Upper lobe of left lung (tissue), 4 donors: ENCODE measurements at regions not wholly inside any gene's neighbourhood (a gene's known extent, or its start where the extent isn't known, plus 50 kb on each side); places are given as distances from the start of the nearest gene placed in this dataset.

Source experiments
- EP300 ChIP-seq, 4 donors: sonication (generic); formaldehyde crosslinking; IDR thresholded peaks; one replicate each; pipeline ENCODE4 v1.5.1; 2017; ENCODE audit warnings: antibody characterized with exemption in 4 of 4, control low read depth in 2 of 4
- POLR2A ChIP-seq, 4 donors: fragments of 450-650 bp; IDR thresholded peaks; one replicate each; pipeline ENCODE4 v1.5.1; 2016 to 2017; ENCODE audit warnings: antibody characterized with exemption in 4 of 4, mild to moderate bottlenecking in 2 of 4
- TF ChIP-seq, protein P1 (sequence below), 6 experiments: fragments of 450-650 bp in 4 of 6; fragments of 200-600 bp in 2 of 6; sonication (generic) in 2 of 6; IDR thresholded peaks; one replicate each; pipeline ENCODE4 v1.5.1; 2016 to 2019; ENCODE audit warnings: antibody characterized with exemption in 6 of 6

DNA sequence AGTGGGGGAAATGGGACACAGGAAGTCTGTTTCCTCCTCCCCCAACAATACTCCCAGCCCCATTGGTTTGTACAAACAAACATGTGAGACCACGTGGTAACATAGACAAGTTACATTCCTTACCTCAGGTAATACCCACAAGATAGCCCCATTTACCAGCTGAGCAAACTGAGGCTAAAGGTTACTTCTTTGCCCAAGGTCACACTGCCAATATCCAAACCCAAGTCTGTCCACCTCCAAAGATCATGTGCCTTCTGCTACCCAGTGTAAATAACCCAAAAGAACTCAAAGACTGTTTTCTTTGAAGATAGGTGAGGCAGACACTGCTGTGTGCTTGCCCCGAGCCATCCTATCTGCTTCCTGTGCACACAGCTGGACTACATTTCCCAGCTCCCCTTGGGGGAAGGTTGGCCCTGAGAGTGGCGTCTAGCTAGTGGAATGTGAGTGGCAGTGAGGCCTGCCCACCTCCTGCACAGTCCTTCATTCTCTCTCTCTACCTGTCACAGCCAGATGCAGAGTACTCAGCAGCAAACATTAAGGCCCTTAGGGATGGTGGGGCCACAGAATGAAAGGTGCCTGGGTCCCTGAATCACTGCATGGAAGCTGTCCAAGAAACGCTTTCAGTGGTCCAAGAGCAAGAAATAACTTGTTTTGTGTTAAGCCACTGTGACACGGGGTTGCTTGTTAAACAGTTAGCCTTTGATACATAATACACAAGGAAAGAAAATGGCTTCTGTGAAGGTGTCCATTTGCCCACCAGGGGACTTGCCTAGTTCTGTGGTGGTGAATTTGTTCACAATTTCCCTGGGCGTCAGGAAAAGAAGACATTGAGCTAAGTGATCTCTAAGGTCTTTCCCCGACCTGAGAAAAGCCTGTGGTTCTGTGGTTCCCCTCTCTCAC is 257.7 kb upstream of the NFE2L3 start:
- TF ChIP-seq, protein P1, sequence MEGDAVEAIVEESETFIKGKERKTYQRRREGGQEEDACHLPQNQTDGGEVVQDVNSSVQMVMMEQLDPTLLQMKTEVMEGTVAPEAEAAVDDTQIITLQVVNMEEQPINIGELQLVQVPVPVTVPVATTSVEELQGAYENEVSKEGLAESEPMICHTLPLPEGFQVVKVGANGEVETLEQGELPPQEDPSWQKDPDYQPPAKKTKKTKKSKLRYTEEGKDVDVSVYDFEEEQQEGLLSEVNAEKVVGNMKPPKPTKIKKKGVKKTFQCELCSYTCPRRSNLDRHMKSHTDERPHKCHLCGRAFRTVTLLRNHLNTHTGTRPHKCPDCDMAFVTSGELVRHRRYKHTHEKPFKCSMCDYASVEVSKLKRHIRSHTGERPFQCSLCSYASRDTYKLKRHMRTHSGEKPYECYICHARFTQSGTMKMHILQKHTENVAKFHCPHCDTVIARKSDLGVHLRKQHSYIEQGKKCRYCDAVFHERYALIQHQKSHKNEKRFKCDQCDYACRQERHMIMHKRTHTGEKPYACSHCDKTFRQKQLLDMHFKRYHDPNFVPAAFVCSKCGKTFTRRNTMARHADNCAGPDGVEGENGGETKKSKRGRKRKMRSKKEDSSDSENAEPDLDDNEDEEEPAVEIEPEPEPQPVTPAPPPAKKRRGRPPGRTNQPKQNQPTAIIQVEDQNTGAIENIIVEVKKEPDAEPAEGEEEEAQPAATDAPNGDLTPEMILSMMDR (IDR thresholded peaks at IDR 0.05) = no peak
- no peak for TF ChIP-seq EP300 (IDR thresholded peaks at IDR 0.05)
- no peak for TF ChIP-seq POLR2A (IDR thresholded peaks at IDR 0.05)
